Activated CD4-positive, alpha-beta T cell treated with anti-CD3 and anti-CD28 coated beads for 36 hours (primary cell): ENCODE measurements at regions not wholly inside any gene's neighbourhood (a gene's known extent, or its start where the extent isn't known, plus 50 kb on each side); places are given as distances from the start of the nearest gene placed in this dataset.
"Not testable (repeated sequence)": the region's sequence is repeated elsewhere in the genome, so short reads cannot be mapped to it uniquely, and the experiment has no call there.

Experiments
- ATAC-seq: fragments of 200-7000 bp; cut with Tn5 transposase; one replicate; pipeline ENCODE4 v1.10.0; 2021; ENCODE audit warnings: mild to moderate bottlenecking, moderate library complexity
- CTCF ChIA-PET: fragments of 350-600 bp; sonication (Branson Sonifier 250); formaldehyde crosslinking; loops from one replicate; lab custom pipeline; 2021; ENCODE audit warnings: antibody characterized with exemption; lab: Charles Lee
- POLR2A ChIA-PET: fragments of 350-600 bp; sonication (Branson Sonifier 250); formaldehyde crosslinking; loops from one replicate; lab custom pipeline; 2021; ENCODE audit warnings: antibody characterized with exemption, inconsistent platforms; lab: Charles Lee
- DNase-seq: peaks from one replicate; pipeline ENCODE4 v3.0.0-alpha.2; 2020
- H3K27ac Mint-ChIP-seq: one replicate; pipeline ENCODE4 v1.8.0; 2021; ENCODE audit warnings: mixed read lengths
- H3K27me3 Mint-ChIP-seq: one replicate; pipeline ENCODE4 v1.8.0; 2021; ENCODE audit warnings: mixed read lengths
- H3K36me3 Mint-ChIP-seq: one replicate; pipeline ENCODE4 v1.8.0; 2021; ENCODE audit warnings: low read depth, mixed read lengths
- H3K4me1 Mint-ChIP-seq: one replicate; pipeline ENCODE4 v1.8.0; 2021; ENCODE audit warnings: mixed read lengths
- H3K4me3 Mint-ChIP-seq: one replicate; pipeline ENCODE4 v1.8.0; 2021; ENCODE audit warnings: mild to moderate bottlenecking, moderate library complexity, mixed read lengths
- H3K9me3 Mint-ChIP-seq: one replicate; pipeline ENCODE4 v1.8.0; 2021; ENCODE audit warnings: low read depth, mixed read lengths
- intact Hi-C, 2 experiments: fragments of 100-400 bp; cut with DNase I in 1 of 2; cut with micrococcal nuclease in 1 of 2; formaldehyde crosslinking; loops; one replicate each; pipeline versions ENCODE4 v1.14.2 to v1.15.1; 2022 to 2024; cut with DNase I, micrococcal nuclease

- ChIA-PET POLR2A (no interaction called here), CTCF (no interaction called here)
- Mint-ChIP-seq H3K27me3 (no peaks in the 10 kb centered on the region), H3K36me3 (no peaks in the 10 kb centered on the region), H3K4me3 (no peak overlapping the region), H3K4me1 (no peaks in the 10 kb centered on the region), H3K27ac (no peak overlapping the region), H3K9me3 (peaks cover 5% of the 10 kb centered on the region)
- ATAC-seq: no peak
- intact Hi-C loops: no loop called here
- DNase-seq: no peak
These were observed 539.7 kb upstream of the GRID2 start for GRCh38 chr4:91764085-91764484.

GRCh38 chr4:91769912-91770311 is 533.9 kb upstream of the GRID2 start:
- H3K9me3 Mint-ChIP-seq: peaks cover 9% of the 10 kb centered on the region
- intact Hi-C loops: no loop called here
- H3K27ac Mint-ChIP-seq: no peak overlapping the region
- H3K36me3 Mint-ChIP-seq: no peaks in the 10 kb centered on the region
- H3K4me3 Mint-ChIP-seq: no peak overlapping the region
- DNase-seq (no peak), ATAC-seq (no peak)
- H3K27me3 Mint-ChIP-seq: no peaks in the 10 kb centered on the region
- no peaks in the 10 kb centered on the region for H3K4me1 Mint-ChIP-seq
- ChIA-PET POLR2A (no interaction called here), CTCF (no interaction called here)

GRCh38 chr4:91791631-91792030 is 512.1 kb upstream of the GRID2 start:
- ATAC-seq, H3K4me3 Mint-ChIP-seq, H3K27me3 Mint-ChIP-seq, CTCF ChIA-PET, H3K27ac Mint-ChIP-seq, H3K9me3 Mint-ChIP-seq, POLR2A ChIA-PET, DNase-seq, H3K4me1 Mint-ChIP-seq, H3K36me3 Mint-ChIP-seq, intact Hi-C loops: not testable (repeated sequence)

GRCh38 chr4:91795947-91796346 is 507.8 kb upstream of the GRID2 start:
- no peak overlapping the region for H3K27ac Mint-ChIP-seq
- CTCF ChIA-PET: no interaction called here
- H3K4me1 Mint-ChIP-seq: no peaks in the 10 kb centered on the region
- H3K4me3 Mint-ChIP-seq: no peak overlapping the region
- H3K36me3 Mint-ChIP-seq: no peaks in the 10 kb centered on the region
- ATAC-seq: no peak
- no peak for DNase-seq
- no peaks in the 10 kb centered on the region for H3K27me3 Mint-ChIP-seq
- POLR2A ChIA-PET: no interaction called here
- intact Hi-C loops: no loop called here
- H3K9me3 Mint-ChIP-seq: peaks cover 4% of the 10 kb centered on the region

GRCh38 chr4:91812319-91812718 is 491.4 kb upstream of the GRID2 start:
- Mint-ChIP-seq H3K4me3 (no peak overlapping the region), H3K27ac (no peak overlapping the region), H3K27me3 (no peaks in the 10 kb centered on the region), H3K9me3 (peaks cover 9% of the 10 kb centered on the region), H3K4me1 (no peaks in the 10 kb centered on the region), H3K36me3 (no peaks in the 10 kb centered on the region)
- DNase-seq: no peak
- POLR2A ChIA-PET: no interaction called here
- intact Hi-C loops: no loop called here
- CTCF ChIA-PET: no interaction called here
- ATAC-seq: no peak

GRCh38 chr4:91824773-91825172 is 479.0 kb upstream of the GRID2 start:
- intact Hi-C loops: no loop called here
- no peaks in the 10 kb centered on the region for H3K4me1 Mint-ChIP-seq
- no peaks in the 10 kb centered on the region for H3K27me3 Mint-ChIP-seq
- ATAC-seq: no peak
- DNase-seq: no peak
- no peak overlapping the region for H3K27ac Mint-ChIP-seq
- H3K4me3 Mint-ChIP-seq: no peak overlapping the region
- no peaks in the 10 kb centered on the region for H3K36me3 Mint-ChIP-seq
- H3K9me3 Mint-ChIP-seq: peaks cover 24% of the 10 kb centered on the region
- POLR2A ChIA-PET: no interaction called here
- CTCF ChIA-PET: no interaction called here

- Mint-ChIP-seq H3K27ac (no peak overlapping the region), H3K4me3 (no peak overlapping the region), H3K9me3 (peaks cover 24% of the 10 kb centered on the region), H3K4me1 (no peaks in the 10 kb centered on the region), H3K36me3 (no peaks in the 10 kb centered on the region), H3K27me3 (no peaks in the 10 kb centered on the region)
- ATAC-seq (no peak), DNase-seq (no peak)
- CTCF ChIA-PET: no interaction called here
- intact Hi-C loops: no loop called here
- POLR2A ChIA-PET: no interaction called here
These were observed 477.6 kb upstream of the GRID2 start for GRCh38 chr4:91826186-91826585.

- no peaks in the 10 kb centered on the region for H3K36me3 Mint-ChIP-seq
- no peaks in the 10 kb centered on the region for H3K27me3 Mint-ChIP-seq
- ATAC-seq: no peak
- CTCF ChIA-PET: no interaction called here
- intact Hi-C loops: no loop called here
- H3K27ac Mint-ChIP-seq: no peak overlapping the region
- H3K4me1 Mint-ChIP-seq: no peaks in the 10 kb centered on the region
- no peak for DNase-seq
- H3K9me3 Mint-ChIP-seq: peaks cover 22% of the 10 kb centered on the region
- POLR2A ChIA-PET: no interaction called here
- H3K4me3 Mint-ChIP-seq: no peak overlapping the region
These were observed 475.9 kb upstream of the GRID2 start for GRCh38 chr4:91827914-91828313.

GRCh38 chr4:91829531-91829930 is 474.2 kb upstream of the GRID2 start:
- no peak overlapping the region for H3K27ac Mint-ChIP-seq
- ATAC-seq: no peak
- CTCF ChIA-PET: no interaction called here

GRCh38 chr4:91830681-91831395 is 472.9 kb upstream of the GRID2 start:
- H3K27ac Mint-ChIP-seq: no peak overlapping the region
- no peaks in the 10 kb centered on the region for H3K4me1 Mint-ChIP-seq
- no peaks in the 10 kb centered on the region for H3K36me3 Mint-ChIP-seq
- ChIA-PET CTCF (no interaction called here), POLR2A (interaction anchor here (0.6 kb wide), 1 partner anchor 110 kb away, joined by 4 read pairs; no protein-coding TSS in a partner anchor)
- DNase-seq (no peak), ATAC-seq (no peak)
- H3K9me3 Mint-ChIP-seq: peaks cover 26% of the 10 kb centered on the region
- H3K27me3 Mint-ChIP-seq: no peaks in the 10 kb centered on the region
- H3K4me3 Mint-ChIP-seq: no peak overlapping the region
- intact Hi-C loops: no loop called here

More at GRCh38 chr4:91829531-91829930, 474.2 kb upstream of the GRID2 start:
- H3K36me3 Mint-ChIP-seq: no peaks in the 10 kb centered on the region
- DNase-seq: no peak
- H3K4me3 Mint-ChIP-seq: no peak overlapping the region
- H3K4me1 Mint-ChIP-seq: no peaks in the 10 kb centered on the region
- H3K9me3 Mint-ChIP-seq: peaks cover 27% of the 10 kb centered on the region
- no peaks in the 10 kb centered on the region for H3K27me3 Mint-ChIP-seq
- POLR2A ChIA-PET: no interaction called here
- intact Hi-C loops: no loop called here

GRCh38 chr4:91837608-91838029 is 466.1 kb upstream of the GRID2 start:
- no peaks in the 10 kb centered on the region for H3K4me1 Mint-ChIP-seq
- intact Hi-C loops: no loop called here
- H3K27ac Mint-ChIP-seq: no peak overlapping the region
- no peak overlapping the region for H3K4me3 Mint-ChIP-seq
- ATAC-seq (no peak), DNase-seq (no peak)
- POLR2A ChIA-PET: no interaction called here
- H3K9me3 Mint-ChIP-seq: peaks cover 16% of the 10 kb centered on the region
- no peaks in the 10 kb centered on the region for H3K27me3 Mint-ChIP-seq
- CTCF ChIA-PET: no interaction called here
- H3K36me3 Mint-ChIP-seq: no peaks in the 10 kb centered on the region

GRCh38 chr4:91838181-91838861 is 465.4 kb upstream of the GRID2 start:
- CTCF ChIA-PET: no interaction called here
- no peak overlapping the region for H3K27ac Mint-ChIP-seq
- peaks cover 14% of the 10 kb centered on the region for H3K9me3 Mint-ChIP-seq
- no peak for ATAC-seq
- no peaks in the 10 kb centered on the region for H3K27me3 Mint-ChIP-seq
- intact Hi-C loops: no loop called here
- no peak for DNase-seq
- H3K4me3 Mint-ChIP-seq: no peak overlapping the region
- POLR2A ChIA-PET: no interaction called here
- H3K36me3 Mint-ChIP-seq: no peaks in the 10 kb centered on the region
- no peaks in the 10 kb centered on the region for H3K4me1 Mint-ChIP-seq
